ENCODE measurements at regions not wholly inside any gene's neighbourhood (a gene's known extent, or its start where the extent isn't known, plus 50 kb on each side); places are given as distances from the start of the nearest gene placed in this dataset.

DNA sequence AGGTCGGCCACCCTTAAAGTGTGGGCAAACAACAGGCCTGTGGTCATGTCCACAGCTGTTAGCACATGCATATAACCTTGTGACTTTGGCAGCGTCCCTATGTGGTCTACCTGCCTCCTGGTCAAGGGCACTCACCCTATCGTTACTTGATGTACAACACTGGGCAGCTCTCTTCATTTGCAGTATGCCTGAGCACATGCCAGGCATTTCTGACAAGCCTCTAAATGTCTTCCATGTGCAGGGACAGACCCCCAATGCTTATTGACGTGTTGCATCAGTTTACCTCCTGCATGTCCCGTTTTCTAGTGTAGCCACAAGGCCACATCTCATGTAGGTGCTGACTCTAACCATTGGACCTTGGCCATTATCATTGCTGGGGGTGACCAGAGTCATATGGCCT lies 731.7 kb upstream of the MIR17HG start:
- H3K27ac ChIP-seq (ENCODE audit: insufficient read depth in 1 of 2, low read depth in 1 of 2, low read length in 2 of 2, poor library complexity in 1 of 2, severe bottlenecking in 2 of 2): no peak overlapping the region
- peaks cover 0 to 11% (median 2%) of the 10 kb centered on the region in 5 experiments for H3K9me3 ChIP-seq (ENCODE audit: control extremely low read depth in 1 of 5, control insufficient read depth in 4 of 5, insufficient read depth in 2 of 5, low read depth in 1 of 5, low read length in 4 of 5)
- ChIA-PET CTCF (no interaction called here), POLR2A (no interaction called here)
- DNase-seq: no peak
- H3K27me3 ChIP-seq (replicated peaks in 2 of 5; ENCODE audit: control insufficient read depth in 4 of 5, insufficient read depth in 5 of 5, low read length in 4 of 5): no peaks in the 10 kb centered on the region
- H3K4me3 ChIP-seq (ENCODE audit: control insufficient read depth in 1 of 7, extremely low read depth in 1 of 7, insufficient read depth in 4 of 7, low read depth in 2 of 7, low read length in 6 of 7): no peak overlapping the region
- 96% methylated on average over 5 of the region's 5 CpGs for WGBS (ENCODE audit: insufficient coverage)
- no peaks in the 10 kb centered on the region for H3K4me1 ChIP-seq (ENCODE audit: control extremely low read depth in 1 of 4, control insufficient read depth in 4 of 4, insufficient read depth in 4 of 4, low read length in 3 of 4)
- H3K36me3 ChIP-seq (ENCODE audit: control insufficient read depth in 4 of 4, insufficient read depth in 4 of 4, low read length in 3 of 4): no peaks in the 10 kb centered on the region

DNA sequence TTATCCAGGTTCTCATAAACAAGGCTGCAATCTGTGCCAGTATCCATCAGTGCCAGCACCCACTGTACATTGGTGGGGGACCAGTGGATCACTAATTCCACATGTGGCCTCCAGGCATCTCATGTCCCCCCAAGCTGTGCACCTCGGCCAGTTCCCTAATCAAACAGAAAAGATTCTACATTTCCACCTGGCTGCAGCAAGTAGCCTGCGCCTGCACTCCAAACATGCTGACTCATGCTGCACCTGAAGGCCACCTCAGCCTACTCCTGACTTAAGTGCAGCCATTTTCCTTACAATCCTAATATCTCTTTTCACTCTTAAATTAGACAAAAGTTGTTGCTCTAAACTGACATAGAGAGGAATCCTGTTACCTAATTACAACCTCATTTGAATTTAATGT lies 729.4 kb upstream of the MIR17HG start:
- POLR2A ChIA-PET: no interaction called here
- no peaks in the 10 kb centered on the region for H3K4me1 ChIP-seq (ENCODE audit: control extremely low read depth in 1 of 4, control insufficient read depth in 4 of 4, insufficient read depth in 4 of 4, low read length in 3 of 4)
- H3K4me3 ChIP-seq (ENCODE audit: control insufficient read depth in 1 of 7, extremely low read depth in 1 of 7, insufficient read depth in 4 of 7, low read depth in 2 of 7, low read length in 6 of 7): no peak overlapping the region
- peaks cover 0 to 11% (median 2%) of the 10 kb centered on the region in 5 experiments for H3K9me3 ChIP-seq (ENCODE audit: control extremely low read depth in 1 of 5, control insufficient read depth in 4 of 5, insufficient read depth in 2 of 5, low read depth in 1 of 5, low read length in 4 of 5)
- H3K27ac ChIP-seq (ENCODE audit: insufficient read depth in 1 of 2, low read depth in 1 of 2, low read length in 2 of 2, poor library complexity in 1 of 2, severe bottlenecking in 2 of 2): no peak overlapping the region
- H3K36me3 ChIP-seq (ENCODE audit: control insufficient read depth in 4 of 4, insufficient read depth in 4 of 4, low read length in 3 of 4): no peaks in the 10 kb centered on the region
- DNase-seq: peak in 2 of 3 donors; percentile 3 to 12
- CTCF ChIA-PET: no interaction called here
- no peaks in the 10 kb centered on the region for H3K27me3 ChIP-seq (replicated peaks in 2 of 5; ENCODE audit: control insufficient read depth in 4 of 5, insufficient read depth in 5 of 5, low read length in 4 of 5)
- WGBS (ENCODE audit: insufficient coverage): 100% methylated on average over 2 of the region's 2 CpGs

DNA sequence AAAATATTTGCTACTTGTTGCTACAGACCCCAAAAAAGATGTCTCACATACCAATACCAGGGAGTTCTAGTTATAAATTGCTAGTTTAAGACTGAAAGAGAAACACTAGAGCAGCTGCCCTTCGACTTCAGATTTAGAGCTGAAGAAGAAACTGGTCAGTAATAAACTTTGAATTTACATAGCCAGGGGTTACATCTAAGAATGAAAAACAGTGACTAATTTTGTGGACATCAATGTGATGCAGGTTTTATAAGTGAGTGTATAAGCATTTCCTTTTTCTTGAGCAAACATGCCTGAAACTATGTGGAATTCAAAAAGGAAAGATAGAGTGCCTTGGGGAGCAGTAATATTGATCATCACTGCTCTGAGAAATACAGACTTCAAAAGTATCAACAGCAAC lies 724.9 kb upstream of the MIR17HG start:
- no peak for DNase-seq

DNA sequence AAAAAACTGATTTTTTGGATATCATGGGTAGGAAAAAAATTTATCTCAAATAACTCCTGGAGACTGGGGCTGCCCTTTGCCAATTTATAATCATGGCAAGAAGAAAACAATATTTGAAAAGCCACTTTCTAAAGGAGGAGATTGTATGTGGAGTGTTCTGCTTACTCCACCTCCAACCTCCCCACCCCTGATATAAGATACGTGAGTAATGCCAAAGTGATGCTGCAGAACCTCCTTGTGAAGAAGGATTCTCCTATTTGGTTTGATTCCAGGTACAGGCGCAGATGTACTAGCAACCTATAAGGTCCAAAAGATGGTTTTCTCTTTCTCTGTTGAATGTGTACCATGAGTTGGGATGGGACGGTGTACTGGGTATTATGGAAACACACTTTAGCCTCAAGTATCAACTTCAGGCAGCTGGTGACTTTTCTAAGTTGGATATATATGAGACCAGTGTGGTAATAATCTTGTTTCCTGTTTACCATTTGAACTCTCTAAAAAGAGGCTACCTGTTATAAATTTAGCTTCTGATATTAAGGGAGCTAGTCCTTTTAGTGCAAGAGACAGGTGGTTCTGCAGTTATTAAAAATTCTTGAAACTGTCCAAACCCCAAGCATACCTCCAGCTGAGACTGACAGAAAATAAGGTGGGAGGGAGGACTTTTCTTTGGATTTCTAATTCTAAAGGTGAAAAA lies 724.0 kb upstream of the MIR17HG start:
- H3K4me3 ChIP-seq (ENCODE audit: control insufficient read depth in 1 of 7, extremely low read depth in 1 of 7, insufficient read depth in 4 of 7, low read depth in 2 of 7, low read length in 6 of 7): no peak overlapping the region
- POLR2A ChIA-PET: no interaction called here
- no peak for DNase-seq
- H3K27ac ChIP-seq (ENCODE audit: insufficient read depth in 1 of 2, low read depth in 1 of 2, low read length in 2 of 2, poor library complexity in 1 of 2, severe bottlenecking in 2 of 2): no peak overlapping the region
- no peaks in the 10 kb centered on the region for H3K27me3 ChIP-seq (replicated peaks in 2 of 5; ENCODE audit: control insufficient read depth in 4 of 5, insufficient read depth in 5 of 5, low read length in 4 of 5)
- H3K36me3 ChIP-seq (ENCODE audit: control insufficient read depth in 4 of 4, insufficient read depth in 4 of 4, low read length in 3 of 4): no peaks in the 10 kb centered on the region
- no peaks in the 10 kb centered on the region for H3K4me1 ChIP-seq (ENCODE audit: control extremely low read depth in 1 of 4, control insufficient read depth in 4 of 4, insufficient read depth in 4 of 4, low read length in 3 of 4)
- CTCF ChIA-PET: no interaction called here
- H3K9me3 ChIP-seq (ENCODE audit: control extremely low read depth in 1 of 5, control insufficient read depth in 4 of 5, insufficient read depth in 2 of 5, low read depth in 1 of 5, low read length in 4 of 5): peaks cover 0 to 2% (median 0%) of the 10 kb centered on the region in 5 experiments
- WGBS (ENCODE audit: insufficient coverage): 100% methylated on average over 1 of the region's 3 CpGs

More for the DNA sequence above, 724.9 kb upstream of the MIR17HG start:
- Histone ChIP-seq H3K9me3 (ENCODE audit: control extremely low read depth in 1 of 5, control insufficient read depth in 4 of 5, insufficient read depth in 2 of 5, low read depth in 1 of 5, low read length in 4 of 5) (peaks cover 0 to 8% (median 0%) of the 10 kb centered on the region in 5 experiments), H3K27me3 (replicated peaks in 2 of 5; ENCODE audit: control insufficient read depth in 4 of 5, insufficient read depth in 5 of 5, low read length in 4 of 5) (no peaks in the 10 kb centered on the region), H3K36me3 (ENCODE audit: control insufficient read depth in 4 of 4, insufficient read depth in 4 of 4, low read length in 3 of 4) (no peaks in the 10 kb centered on the region), H3K27ac (ENCODE audit: insufficient read depth in 1 of 2, low read depth in 1 of 2, low read length in 2 of 2, poor library complexity in 1 of 2, severe bottlenecking in 2 of 2) (no peak overlapping the region), H3K4me1 (ENCODE audit: control extremely low read depth in 1 of 4, control insufficient read depth in 4 of 4, insufficient read depth in 4 of 4, low read length in 3 of 4) (no peaks in the 10 kb centered on the region), H3K4me3 (ENCODE audit: control insufficient read depth in 1 of 7, extremely low read depth in 1 of 7, insufficient read depth in 4 of 7, low read depth in 2 of 7, low read length in 6 of 7) (no peak overlapping the region)
- CTCF ChIA-PET: no interaction called here
- WGBS (ENCODE audit: insufficient coverage): 92% methylated on average over 1 of the region's 1 CpG
- POLR2A ChIA-PET: no interaction called here

DNA sequence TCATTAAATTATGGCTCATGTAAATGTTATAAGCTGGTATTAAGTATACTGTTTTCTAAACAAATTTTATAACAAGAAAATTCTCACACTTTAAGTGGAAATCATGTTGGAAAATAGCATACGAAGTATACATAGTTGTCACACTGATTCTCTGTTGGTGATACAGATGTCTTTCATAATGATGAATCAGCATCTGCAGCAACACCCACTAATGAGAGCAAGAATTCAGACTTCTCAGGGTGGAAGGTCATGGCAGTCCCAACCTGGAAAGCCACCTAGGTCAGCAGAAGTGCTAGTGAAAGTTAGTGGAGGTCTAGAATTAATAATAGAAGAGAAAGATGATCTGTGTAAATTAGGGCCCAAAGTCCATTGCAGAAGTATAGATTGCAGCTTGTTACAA lies 719.7 kb upstream of the MIR17HG start:
- ChIA-PET CTCF (no interaction called here), POLR2A (no interaction called here)
- no peak overlapping the region for H3K27ac ChIP-seq (ENCODE audit: insufficient read depth in 1 of 2, low read depth in 1 of 2, low read length in 2 of 2, poor library complexity in 1 of 2, severe bottlenecking in 2 of 2)

DNA sequence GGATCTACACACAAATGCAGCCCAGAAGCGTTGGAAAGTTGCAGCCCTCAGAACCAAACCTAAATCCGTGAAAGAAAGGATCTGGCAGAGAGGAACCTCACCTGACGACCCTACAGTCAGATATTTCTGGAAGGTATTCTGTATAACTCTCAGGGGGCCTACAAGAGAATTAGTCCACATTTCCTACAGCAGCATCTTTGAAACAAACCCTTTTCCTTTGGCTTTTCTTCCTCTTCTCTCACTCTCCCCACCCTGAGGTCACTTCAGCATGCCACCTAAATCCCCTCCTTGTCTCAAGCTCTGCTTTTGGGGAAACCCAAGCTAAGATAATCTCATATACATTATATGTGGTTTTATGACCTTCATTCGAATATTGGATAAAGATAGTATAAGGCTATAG lies 719.0 kb upstream of the MIR17HG start:
- H3K4me3 ChIP-seq (ENCODE audit: control insufficient read depth in 1 of 7, extremely low read depth in 1 of 7, insufficient read depth in 4 of 7, low read depth in 2 of 7, low read length in 6 of 7): no peak overlapping the region
- no peak overlapping the region for H3K27ac ChIP-seq (ENCODE audit: insufficient read depth in 1 of 2, low read depth in 1 of 2, low read length in 2 of 2, poor library complexity in 1 of 2, severe bottlenecking in 2 of 2)
- WGBS (ENCODE audit: insufficient coverage): 100% methylated on average over 3 of the region's 4 CpGs
- no peaks in the 10 kb centered on the region for H3K36me3 ChIP-seq (ENCODE audit: control insufficient read depth in 4 of 4, insufficient read depth in 4 of 4, low read length in 3 of 4)
- no peaks in the 10 kb centered on the region for H3K27me3 ChIP-seq (replicated peaks in 2 of 5; ENCODE audit: control insufficient read depth in 4 of 5, insufficient read depth in 5 of 5, low read length in 4 of 5)
- POLR2A ChIA-PET: no interaction called here
- no peaks in the 10 kb centered on the region for H3K4me1 ChIP-seq (ENCODE audit: control extremely low read depth in 1 of 4, control insufficient read depth in 4 of 4, insufficient read depth in 4 of 4, low read length in 3 of 4)
- CTCF ChIA-PET: no interaction called here
- no peaks in the 10 kb centered on the region for H3K9me3 ChIP-seq (ENCODE audit: control extremely low read depth in 1 of 5, control insufficient read depth in 4 of 5, insufficient read depth in 2 of 5, low read depth in 1 of 5, low read length in 4 of 5)
- no peak for DNase-seq

More for the DNA sequence above, 719.7 kb upstream of the MIR17HG start:
- no peaks in the 10 kb centered on the region for H3K27me3 ChIP-seq (replicated peaks in 2 of 5; ENCODE audit: control insufficient read depth in 4 of 5, insufficient read depth in 5 of 5, low read length in 4 of 5)
- no peak overlapping the region for H3K4me3 ChIP-seq (ENCODE audit: control insufficient read depth in 1 of 7, extremely low read depth in 1 of 7, insufficient read depth in 4 of 7, low read depth in 2 of 7, low read length in 6 of 7)
- no peaks in the 10 kb centered on the region for H3K36me3 ChIP-seq (ENCODE audit: control insufficient read depth in 4 of 4, insufficient read depth in 4 of 4, low read length in 3 of 4)
- 100% methylated on average over 1 of the region's 1 CpG for WGBS (ENCODE audit: insufficient coverage)
- no peaks in the 10 kb centered on the region for H3K9me3 ChIP-seq (ENCODE audit: control extremely low read depth in 1 of 5, control insufficient read depth in 4 of 5, insufficient read depth in 2 of 5, low read depth in 1 of 5, low read length in 4 of 5)
- DNase-seq: no peak
- no peaks in the 10 kb centered on the region for H3K4me1 ChIP-seq (ENCODE audit: control extremely low read depth in 1 of 4, control insufficient read depth in 4 of 4, insufficient read depth in 4 of 4, low read length in 3 of 4)

DNA sequence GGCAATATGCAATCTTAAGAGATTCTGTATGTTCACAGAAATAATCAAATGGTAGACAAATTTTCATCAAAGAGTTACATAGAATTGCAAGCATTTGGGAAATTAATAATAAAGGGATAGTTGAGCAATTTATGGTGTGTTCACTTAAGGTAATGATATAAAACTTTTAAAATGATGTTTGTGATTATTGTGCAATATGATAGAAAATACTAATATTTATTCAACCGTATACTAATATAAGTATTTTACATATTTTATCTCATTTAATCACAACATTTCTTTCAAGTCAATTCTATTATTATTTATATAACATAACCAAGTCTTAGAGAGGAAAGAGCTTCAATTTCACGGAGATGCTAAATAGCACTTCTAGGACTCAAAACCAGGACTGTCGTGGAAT lies 716.8 kb upstream of the MIR17HG start:
- H3K27me3 ChIP-seq (replicated peaks in 2 of 5; ENCODE audit: control insufficient read depth in 4 of 5, insufficient read depth in 5 of 5, low read length in 4 of 5): no peaks in the 10 kb centered on the region
- DNase-seq: no peak
- no peak overlapping the region for H3K27ac ChIP-seq (ENCODE audit: insufficient read depth in 1 of 2, low read depth in 1 of 2, low read length in 2 of 2, poor library complexity in 1 of 2, severe bottlenecking in 2 of 2)
- WGBS (ENCODE audit: insufficient coverage): 100% methylated on average over 2 of the region's 3 CpGs
- no peak overlapping the region for H3K4me3 ChIP-seq (ENCODE audit: control insufficient read depth in 1 of 7, extremely low read depth in 1 of 7, insufficient read depth in 4 of 7, low read depth in 2 of 7, low read length in 6 of 7)
- ChIA-PET CTCF (no interaction called here), POLR2A (no interaction called here)
- H3K36me3 ChIP-seq (ENCODE audit: control insufficient read depth in 4 of 4, insufficient read depth in 4 of 4, low read length in 3 of 4): no peaks in the 10 kb centered on the region
- H3K4me1 ChIP-seq (ENCODE audit: control extremely low read depth in 1 of 4, control insufficient read depth in 4 of 4, insufficient read depth in 4 of 4, low read length in 3 of 4): no peaks in the 10 kb centered on the region
- no peaks in the 10 kb centered on the region for H3K9me3 ChIP-seq (ENCODE audit: control extremely low read depth in 1 of 5, control insufficient read depth in 4 of 5, insufficient read depth in 2 of 5, low read depth in 1 of 5, low read length in 4 of 5)
